ENCODE measurements at regions not wholly inside any gene's neighbourhood (a gene's known extent, or its start where the extent isn't known, plus 50 kb on each side); places are given as distances from the start of the nearest gene placed in this dataset.

- H3K27ac ChIP-seq: no peak overlapping the region
- TF ChIP-seq Cebpa-rat (IDR thresholded peaks at IDR 0.05): no peak
- H3K4me1 ChIP-seq: peaks cover 5% of the 10 kb centered on the region; the same call in 1 of the 2 replicates
- H3K4me3 ChIP-seq: no peak overlapping the region
- H4K20me1 ChIP-seq: no peaks in the 10 kb centered on the region
- no peak overlapping the region for H3K9ac ChIP-seq
- H3K4me2 ChIP-seq: no peak overlapping the region
- no peaks in the 10 kb centered on the region for H3K9me3 ChIP-seq
- no peaks in the 10 kb centered on the region; the same call in 1 of the 2 replicates for H3K27me3 ChIP-seq
- H3K36me3 ChIP-seq: no peaks in the 10 kb centered on the region
Observed at GRCh38 chr15:62498712-62499111, 333.6 kb upstream of the C2CD4B start.

- Histone ChIP-seq H3K27me3 (no peaks in the 10 kb centered on the region; the same call in 1 of the 2 replicates), H3K36me3 (no peaks in the 10 kb centered on the region), H3K4me3 (no peak overlapping the region), H3K9ac (no peak overlapping the region), H4K20me1 (no peaks in the 10 kb centered on the region), H3K4me2 (no peak overlapping the region), H3K27ac (no peak overlapping the region), H3K4me1 (peaks cover 8% of the 10 kb centered on the region; the same call in 1 of the 2 replicates), H3K9me3 (no peaks in the 10 kb centered on the region)
- TF ChIP-seq Cebpa-rat (IDR thresholded peaks at IDR 0.05): no peak
Observed at GRCh38 chr15:62500325-62500724, 335.2 kb upstream of the C2CD4B start.

GRCh38 chr15:62502451-62502850, 337.4 kb upstream of the C2CD4B start:
- Histone ChIP-seq H3K27me3 (no peaks in the 10 kb centered on the region; the same call in 1 of the 2 replicates), H3K9ac (no peak overlapping the region), H4K20me1 (no peaks in the 10 kb centered on the region), H3K4me2 (no peak overlapping the region), H3K4me3 (no peak overlapping the region), H3K4me1 (peaks cover 29% of the 10 kb centered on the region), H3K36me3 (no peaks in the 10 kb centered on the region), H3K9me3 (no peaks in the 10 kb centered on the region), H3K27ac (no peak overlapping the region)
- TF ChIP-seq Cebpa-rat (IDR thresholded peaks at IDR 0.05): no peak

GRCh38 chr15:62503451-62503850, 338.4 kb upstream of the C2CD4B start:
- Histone ChIP-seq H3K4me2 (peak overlapping the region; percentile 17; the same call in 1 of the 2 replicates), H3K9me3 (no peaks in the 10 kb centered on the region), H3K4me1 (peaks cover 32% of the 10 kb centered on the region), H4K20me1 (no peaks in the 10 kb centered on the region), H3K36me3 (no peaks in the 10 kb centered on the region), H3K27me3 (no peaks in the 10 kb centered on the region; the same call in 1 of the 2 replicates), H3K27ac (no peak overlapping the region), H3K9ac (no peak overlapping the region), H3K4me3 (no peak overlapping the region)
- no peak for TF ChIP-seq Cebpa-rat (IDR thresholded peaks at IDR 0.05)

DNA sequence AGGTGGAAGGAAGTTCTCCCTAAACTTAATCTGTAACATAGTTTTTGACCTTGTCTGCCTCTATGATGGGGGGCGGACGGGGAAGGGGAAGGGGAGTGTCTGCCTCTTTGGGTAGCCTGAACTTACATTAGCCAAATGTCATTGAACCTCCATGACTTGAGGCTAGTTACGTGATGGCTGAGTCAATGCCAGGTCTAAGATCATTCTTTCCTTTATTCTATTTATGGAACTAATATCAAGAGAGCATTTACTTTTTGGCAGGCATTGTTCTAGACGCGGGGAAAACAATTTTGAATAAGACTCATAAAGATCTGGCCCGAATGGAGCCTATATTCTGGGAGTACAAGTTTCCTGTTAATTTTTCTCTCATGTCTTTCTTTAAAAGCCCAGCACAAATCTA, 340.7 kb upstream of the C2CD4B start:
- Histone ChIP-seq H3K36me3 (no peaks in the 10 kb centered on the region), H4K20me1 (no peaks in the 10 kb centered on the region), H3K4me1 (peaks cover 32% of the 10 kb centered on the region), H3K27me3 (no peaks in the 10 kb centered on the region; the same call in 1 of the 2 replicates), H3K9ac (no peak overlapping the region), H3K27ac (peak overlapping the region; percentile 61; the same call in 1 of the 2 replicates), H3K9me3 (no peaks in the 10 kb centered on the region), H3K4me3 (no peak overlapping the region), H3K4me2 (peak overlapping the region; percentile 76)
- no peak for TF ChIP-seq Cebpa-rat (IDR thresholded peaks at IDR 0.05)

DNA sequence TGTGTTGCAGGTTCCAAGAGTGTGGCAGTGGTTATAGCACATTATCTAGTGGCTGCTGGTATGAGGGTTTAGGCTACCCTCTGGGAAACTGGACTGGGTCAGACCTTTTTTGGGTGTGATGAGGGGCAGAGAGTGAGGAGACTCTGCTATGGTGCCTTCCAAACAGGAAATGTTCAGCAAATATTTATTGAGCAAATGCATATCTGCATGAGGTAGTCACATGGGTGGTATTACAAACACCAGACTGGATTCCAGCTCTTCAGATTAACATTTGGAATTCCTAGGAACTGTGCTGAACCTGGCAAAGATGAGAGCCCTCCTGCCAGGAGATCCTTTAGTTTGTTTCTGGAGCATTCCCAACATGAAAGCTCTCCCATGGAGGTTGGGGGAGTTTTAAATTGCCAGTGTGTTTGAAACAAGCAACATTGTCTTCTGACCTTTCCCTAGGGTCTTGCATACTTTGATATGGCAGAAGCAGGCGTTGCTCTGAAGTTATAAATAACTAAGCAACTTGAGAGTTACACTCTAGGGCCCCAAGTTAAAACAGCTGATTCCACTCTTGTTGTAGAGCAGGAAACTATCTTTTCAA, 341.2 kb upstream of the C2CD4B start:
- no peak for TF ChIP-seq Cebpa-rat (IDR thresholded peaks at IDR 0.05)
- peak overlapping the region; percentile 76 for H3K4me2 ChIP-seq
- peaks cover 32% of the 10 kb centered on the region for H3K4me1 ChIP-seq
- no peaks in the 10 kb centered on the region for H4K20me1 ChIP-seq
- H3K9me3 ChIP-seq: no peaks in the 10 kb centered on the region
- peak overlapping the region; percentile 61 for H3K27ac ChIP-seq
- H3K9ac ChIP-seq: peak overlapping the region; percentile 21; the same call in 1 of the 2 replicates
- no peaks in the 10 kb centered on the region for H3K36me3 ChIP-seq
- H3K4me3 ChIP-seq: no peak overlapping the region
- H3K27me3 ChIP-seq: no peaks in the 10 kb centered on the region; the same call in 1 of the 2 replicates

DNA sequence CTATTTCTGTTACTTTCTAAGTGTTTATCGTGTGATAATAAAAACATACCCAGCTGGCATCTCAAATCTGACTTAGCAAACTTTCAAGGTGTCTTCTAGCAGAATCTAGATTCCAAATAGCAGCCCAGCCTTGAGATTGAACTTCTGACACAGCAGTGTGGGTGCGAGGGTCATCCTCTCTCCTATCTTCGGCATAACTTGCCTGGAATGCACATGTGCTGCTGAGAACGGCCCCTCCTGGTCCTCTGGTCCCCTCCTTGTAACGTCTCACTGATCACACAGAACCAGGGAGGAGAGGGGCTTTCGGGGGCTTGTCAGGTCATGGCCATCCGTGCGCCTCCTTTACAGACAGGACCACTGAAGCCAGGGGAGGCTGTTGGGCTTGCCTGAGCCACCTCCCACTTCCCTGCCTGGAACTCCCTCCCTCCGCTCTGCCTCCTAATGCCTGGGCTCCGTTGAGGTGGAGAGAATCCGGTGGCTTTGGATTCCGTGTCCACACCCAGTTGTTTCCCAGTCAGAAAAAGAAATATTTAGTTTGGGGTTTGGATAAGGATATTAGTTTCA, 344.4 kb upstream of the C2CD4B start:
- H3K9ac ChIP-seq: no peak overlapping the region
- H3K36me3 ChIP-seq: no peaks in the 10 kb centered on the region
- no peak overlapping the region for H3K4me3 ChIP-seq
- peaks cover 26% of the 10 kb centered on the region for H3K4me1 ChIP-seq
- no peak overlapping the region for H3K27ac ChIP-seq
- no peaks in the 10 kb centered on the region for H3K27me3 ChIP-seq
- H4K20me1 ChIP-seq: no peaks in the 10 kb centered on the region
- TF ChIP-seq Cebpa-rat (IDR thresholded peaks at IDR 0.05): no peak
- no peak overlapping the region for H3K4me2 ChIP-seq
- no peaks in the 10 kb centered on the region for H3K9me3 ChIP-seq

GRCh38 chr15:62510791-62511190, 345.7 kb upstream of the C2CD4B start:
- H3K9me3 ChIP-seq: no peaks in the 10 kb centered on the region
- H3K27ac ChIP-seq: no peak overlapping the region
- no peak overlapping the region for H3K4me3 ChIP-seq
- no peak overlapping the region for H3K9ac ChIP-seq
- peaks cover 20% of the 10 kb centered on the region for H3K4me1 ChIP-seq
- no peak overlapping the region for H3K4me2 ChIP-seq
- H3K36me3 ChIP-seq: no peaks in the 10 kb centered on the region
- no peak for TF ChIP-seq Cebpa-rat (IDR thresholded peaks at IDR 0.05)
- no peaks in the 10 kb centered on the region for H3K27me3 ChIP-seq
- H4K20me1 ChIP-seq: no peaks in the 10 kb centered on the region

DNA sequence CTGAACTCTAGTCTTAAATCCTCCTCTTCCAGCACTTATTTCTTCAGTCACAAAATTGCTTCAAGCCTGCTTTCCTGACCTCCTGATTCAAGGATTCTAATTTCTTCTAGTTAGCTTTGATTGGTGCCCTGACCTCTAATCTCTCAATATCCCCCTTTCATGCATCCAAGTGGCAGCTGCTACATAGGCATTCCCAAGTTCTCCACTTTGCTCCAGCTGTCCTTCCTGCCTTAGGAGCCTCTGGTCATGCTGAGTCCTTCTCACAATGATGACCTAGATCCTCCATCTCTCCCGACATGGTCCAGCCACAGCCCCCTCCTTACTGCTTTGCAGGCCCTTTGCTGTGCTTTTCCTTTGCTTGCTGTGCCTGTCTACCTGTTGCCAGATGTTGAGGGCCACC, 347.8 kb upstream of the C2CD4B start:
- no peak overlapping the region for H3K9ac ChIP-seq
- no peaks in the 10 kb centered on the region for H3K27me3 ChIP-seq
- H3K36me3 ChIP-seq: no peaks in the 10 kb centered on the region
- H3K27ac ChIP-seq: no peak overlapping the region
- H3K4me1 ChIP-seq: no peaks in the 10 kb centered on the region
- H3K4me3 ChIP-seq: no peak overlapping the region
- no peak overlapping the region for H3K4me2 ChIP-seq
- H3K9me3 ChIP-seq: no peaks in the 10 kb centered on the region
- no peak for TF ChIP-seq Cebpa-rat (IDR thresholded peaks at IDR 0.05)
- no peaks in the 10 kb centered on the region for H4K20me1 ChIP-seq

GRCh38 chr15:62513893-62514292, 348.8 kb upstream of the C2CD4B start:
- TF ChIP-seq Cebpa-rat (IDR thresholded peaks at IDR 0.05): no peak
- Histone ChIP-seq H3K4me2 (no peak overlapping the region), H3K36me3 (no peaks in the 10 kb centered on the region), H4K20me1 (no peaks in the 10 kb centered on the region), H3K27ac (no peak overlapping the region), H3K9me3 (no peaks in the 10 kb centered on the region), H3K4me1 (no peaks in the 10 kb centered on the region), H3K9ac (no peak overlapping the region), H3K4me3 (no peak overlapping the region), H3K27me3 (no peaks in the 10 kb centered on the region)

All from BLaER1 (cell line).